Glutamatergic neuron (in vitro differentiated cells): ENCODE measurements at regions not wholly inside any gene's neighbourhood (a gene's known extent, or its start where the extent isn't known, plus 50 kb on each side); places are given as distances from the start of the nearest gene placed in this dataset.

Experiments
- DNase-seq: peaks from one replicate; pipeline ENCODE4 v3.0.0; 2022
- H3K27ac Mint-ChIP-seq: one replicate; pipeline ENCODE4 v1.8.0; 2020; ENCODE audit warnings: mild to moderate bottlenecking, mixed read lengths, inconsistent platforms; ENCODE audit not compliant: unreplicated experiment
- H3K27me3 Mint-ChIP-seq: one replicate; pipeline ENCODE4 v1.8.0; 2020; ENCODE audit warnings: mild to moderate bottlenecking, moderate library complexity, mixed read lengths, inconsistent platforms; ENCODE audit not compliant: unreplicated experiment
- H3K36me3 Mint-ChIP-seq: one replicate; pipeline ENCODE4 v1.8.0; 2020; ENCODE audit warnings: mild to moderate bottlenecking, mixed read lengths, inconsistent platforms; ENCODE audit not compliant: unreplicated experiment
- H3K4me1 Mint-ChIP-seq: one replicate; pipeline ENCODE4 v1.8.0; 2020; ENCODE audit warnings: mild to moderate bottlenecking, low read depth, mixed read lengths, inconsistent platforms; ENCODE audit not compliant: unreplicated experiment
- H3K4me3 Mint-ChIP-seq: one replicate; pipeline ENCODE4 v1.8.0; 2020; ENCODE audit warnings: mild to moderate bottlenecking, mixed read lengths, inconsistent platforms; ENCODE audit not compliant: unreplicated experiment
- H3K9me3 Mint-ChIP-seq: one replicate; pipeline ENCODE4 v1.8.0; 2020; ENCODE audit warnings: mild to moderate bottlenecking, moderate library complexity, mixed read lengths, inconsistent platforms; ENCODE audit not compliant: unreplicated experiment
- CTCF ChIP-seq: fragments of 200-600 bp; sonication (generic); IDR thresholded peaks from one replicate; pipeline ENCODE4 v1.5.0; 2021; ENCODE audit not compliant: partially characterized antibody, unreplicated experiment

- H3K36me3 Mint-ChIP-seq, result no peaks in the 10 kb centered on the region
- H3K27ac Mint-ChIP-seq, result no peak overlapping the region
- TF ChIP-seq CTCF, result no peak
- peaks cover 1% of the 10 kb centered on the region for H3K9me3 Mint-ChIP-seq
- H3K4me1 Mint-ChIP-seq, result no peaks in the 10 kb centered on the region
- DNase-seq, result no peak
- no peak overlapping the region for H3K4me3 Mint-ChIP-seq
- H3K27me3 Mint-ChIP-seq, result no peaks in the 10 kb centered on the region
Observed at GRCh38 chr5:104146652-104147051, 584.1 kb upstream of the NUDT12 start.

- Mint-ChIP-seq H3K36me3 (no peaks in the 10 kb centered on the region), H3K27ac (no peak overlapping the region), H3K4me1 (no peaks in the 10 kb centered on the region), H3K27me3 (peaks cover 1% of the 10 kb centered on the region), H3K4me3 (no peak overlapping the region), H3K9me3 (no peaks in the 10 kb centered on the region)
- peak; percentile 48 for TF ChIP-seq CTCF
- no peak for DNase-seq
Observed at GRCh38 chr5:104139840-104140239, 577.3 kb upstream of the NUDT12 start.

- Mint-ChIP-seq H3K4me1 (no peaks in the 10 kb centered on the region), H3K27me3 (peaks cover 3% of the 10 kb centered on the region), H3K36me3 (peaks cover 7% of the 10 kb centered on the region), H3K4me3 (no peak overlapping the region), H3K9me3 (peaks cover 2% of the 10 kb centered on the region), H3K27ac (no peak overlapping the region)
- DNase-seq, result no peak
- no peak for TF ChIP-seq CTCF
Observed at GRCh38 chr5:104130320-104130719, 567.7 kb upstream of the NUDT12 start.

GRCh38 chr5:104128348-104128747 lies 565.8 kb upstream of the NUDT12 start:
- no peak overlapping the region for H3K27ac Mint-ChIP-seq
- no peaks in the 10 kb centered on the region for H3K4me1 Mint-ChIP-seq
- TF ChIP-seq CTCF, result no peak
- DNase-seq, result no peak
- peaks cover under 1% of the 10 kb centered on the region for H3K27me3 Mint-ChIP-seq
- H3K36me3 Mint-ChIP-seq, result peaks cover 3% of the 10 kb centered on the region
- no peaks in the 10 kb centered on the region for H3K9me3 Mint-ChIP-seq
- no peak overlapping the region for H3K4me3 Mint-ChIP-seq

GRCh38 chr5:104126980-104127379 lies 564.4 kb upstream of the NUDT12 start:
- Mint-ChIP-seq H3K4me3 (no peak overlapping the region), H3K27me3 (no peaks in the 10 kb centered on the region), H3K36me3 (no peaks in the 10 kb centered on the region), H3K27ac (no peak overlapping the region), H3K4me1 (no peaks in the 10 kb centered on the region), H3K9me3 (no peaks in the 10 kb centered on the region)
- DNase-seq, result no peak
- TF ChIP-seq CTCF, result no peak
